Trophoblast cell (in vitro differentiated cells and primary cell): ENCODE measurements at regions not wholly inside any gene's neighbourhood (a gene's known extent, or its start where the extent isn't known, plus 50 kb on each side); places are given as distances from the start of the nearest gene placed in this dataset.

ENCODE experiments used
- DNase-seq, 2 donors: peaks; one replicate each; pipeline ENCODE4 v3.0.0-alpha.2; 2016
- H2AFZ ChIP-seq: 2 replicates; pipeline ENCODE4 v1.6.1; 2013; ENCODE audit warnings: low read length, moderate library complexity, mild to moderate bottlenecking; ENCODE audit not compliant: insufficient read depth, poor library complexity
- H2AK5ac ChIP-seq: 2 replicates; pipeline ENCODE4 v1.6.1; 2013; ENCODE audit warnings: mild to moderate bottlenecking, low read length
- H2BK120ac ChIP-seq: 2 replicates; pipeline ENCODE4 v1.6.1; 2013; ENCODE audit warnings: low read length, mild to moderate bottlenecking, moderate library complexity; ENCODE audit not compliant: insufficient read depth, poor library complexity
- H2BK12ac ChIP-seq: 2 replicates; pipeline ENCODE4 v1.6.1; 2013; ENCODE audit warnings: mild to moderate bottlenecking, low read length, moderate library complexity
- H2BK5ac ChIP-seq: 2 replicates; pipeline ENCODE4 v1.6.1; 2013; ENCODE audit warnings: low read length, low read depth, moderate library complexity, mild to moderate bottlenecking; ENCODE audit not compliant: poor library complexity
- H3K14ac ChIP-seq: 2 replicates; pipeline ENCODE4 v1.6.1; 2013; ENCODE audit warnings: mild to moderate bottlenecking, low read length
- H3K18ac ChIP-seq: 2 replicates; pipeline ENCODE4 v1.6.1; 2013; ENCODE audit warnings: mild to moderate bottlenecking, low read length
- H3K23ac ChIP-seq: 2 replicates; pipeline ENCODE4 v1.6.1; 2013; ENCODE audit warnings: low read length
- H3K27ac ChIP-seq: 2 replicates; pipeline ENCODE4 v1.5.1; 2013; ENCODE audit warnings: low read depth, mild to moderate bottlenecking, inconsistent platforms, low read length, moderate library complexity
- H3K27me3 ChIP-seq: 2 replicates; pipeline ENCODE4 v1.6.1; 2013; ENCODE audit warnings: inconsistent platforms, mild to moderate bottlenecking, low read length, moderate library complexity; ENCODE audit not compliant: insufficient read depth
- H3K36me3 ChIP-seq, 2 experiments: 1 replicate in 1 of 2; 2 replicates in 1 of 2; pipeline ENCODE4 v1.6.1; 2013; ENCODE audit warnings: low read length in 2 of 2, mild to moderate bottlenecking in 2 of 2, moderate library complexity in 1 of 2; ENCODE audit not compliant: insufficient read depth in 2 of 2, control insufficient read depth in 1 of 2
- H3K4ac ChIP-seq: 2 replicates; pipeline ENCODE4 v1.6.1; 2013; ENCODE audit warnings: low read depth, mild to moderate bottlenecking, low read length, moderate library complexity
- H3K4me1 ChIP-seq, 2 experiments: 1 replicate in 1 of 2; 2 replicates in 1 of 2; pipeline ENCODE4 v1.6.1; 2013; ENCODE audit warnings: low read length in 2 of 2, mild to moderate bottlenecking in 2 of 2, moderate library complexity in 1 of 2; ENCODE audit not compliant: insufficient read depth in 2 of 2, control insufficient read depth in 1 of 2
- H3K4me2 ChIP-seq: 2 replicates; pipeline ENCODE4 v1.6.1; 2013; ENCODE audit warnings: inconsistent platforms, mild to moderate bottlenecking, low read length, moderate library complexity
- H3K4me3 ChIP-seq: 2 replicates; pipeline ENCODE4 v1.5.1; 2013; ENCODE audit warnings: mild to moderate bottlenecking, low read depth, low read length, inconsistent platforms
- H3K79me1 ChIP-seq: one replicate; pipeline ENCODE4 v1.6.1; 2013; ENCODE audit warnings: low read length
- H3K79me2 ChIP-seq: 2 replicates; pipeline ENCODE4 v1.6.1; 2013; ENCODE audit warnings: low read length, mild to moderate bottlenecking; ENCODE audit not compliant: control insufficient read depth, insufficient read depth, poor library complexity
- H3K9ac ChIP-seq: 2 replicates; pipeline ENCODE4 v1.6.1; 2013; ENCODE audit warnings: mild to moderate bottlenecking, low read length
- H3K9me3 ChIP-seq: 2 replicates; pipeline ENCODE4 v1.6.1; 2013; ENCODE audit warnings: low read depth, mild to moderate bottlenecking, control low read depth, inconsistent platforms, low read length; ENCODE audit not compliant: insufficient read depth
- H4K12ac ChIP-seq: 2 replicates; pipeline ENCODE4 v1.6.1; 2013; ENCODE audit warnings: low read depth, mild to moderate bottlenecking, low read length, moderate library complexity
- H4K8ac ChIP-seq: 2 replicates; pipeline ENCODE4 v1.6.1; 2013; ENCODE audit warnings: low read depth, mild to moderate bottlenecking, low read length, moderate library complexity
- H4K91ac ChIP-seq: one replicate; pipeline ENCODE4 v1.6.1; 2013; ENCODE audit warnings: low read depth, mild to moderate bottlenecking, low read length, moderate library complexity
- WGBS: extraction: QIAGEN DNeasy Blood & Tissue Kit; methylation state at CpG from one replicate; pipeline ENCODE4 v1.1.7; 2013; ENCODE audit warnings: missing lambda C conversion rate; ENCODE audit not compliant: insufficient read length, insufficient coverage; ENCODE audit errors: extremely low coverage; 5-methylcytosine and 5-hydroxymethylcytosine counted together

DNA sequence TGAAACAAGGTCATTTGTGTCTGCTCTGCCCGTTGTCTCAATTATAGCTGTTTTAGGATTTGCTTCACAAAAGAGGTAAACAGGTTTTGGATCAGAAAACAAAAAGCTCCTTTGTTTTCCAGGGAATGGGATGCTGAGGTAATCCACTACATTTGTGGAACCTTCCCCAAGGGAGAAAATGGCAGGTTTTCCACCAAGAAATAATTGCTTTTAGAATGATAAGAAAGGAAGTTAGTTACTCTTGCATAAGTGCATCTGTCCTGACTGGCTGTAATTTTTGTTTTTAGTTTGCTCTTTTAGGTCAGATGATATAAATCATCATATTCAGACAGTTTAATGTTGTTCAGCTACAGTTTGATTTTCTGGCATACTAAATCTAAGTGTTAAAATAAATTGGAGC is 198.5 kb upstream of the COL8A1 start:
- WGBS: no CpG with 5 or more reads among the region's 1 CpG
- no peaks in the 10 kb centered on the region for H3K4me1 ChIP-seq
- no peaks in the 10 kb centered on the region for H3K79me1 ChIP-seq
- no peak overlapping the region for H4K12ac ChIP-seq
- no peak overlapping the region for H3K14ac ChIP-seq
- H2BK12ac ChIP-seq: no peak overlapping the region
- H3K27ac ChIP-seq: no peak overlapping the region
- no peak overlapping the region for H2AK5ac ChIP-seq
- no peaks in the 10 kb centered on the region for H3K9me3 ChIP-seq
- H3K23ac ChIP-seq: no peak overlapping the region
- no peak overlapping the region for H2AFZ ChIP-seq
- H3K4me2 ChIP-seq: no peak overlapping the region
- H3K4me3 ChIP-seq: no peak overlapping the region
- H2BK120ac ChIP-seq: no peak overlapping the region
- no peaks in the 10 kb centered on the region for H3K36me3 ChIP-seq
- H3K79me2 ChIP-seq: no peaks in the 10 kb centered on the region
- no peak overlapping the region for H3K18ac ChIP-seq
- H3K27me3 ChIP-seq: no peaks in the 10 kb centered on the region
- DNase-seq: no peak
- no peak overlapping the region for H4K8ac ChIP-seq
- H2BK5ac ChIP-seq: no peak overlapping the region
- no peak overlapping the region for H3K4ac ChIP-seq
- H3K9ac ChIP-seq: no peak overlapping the region
- H4K91ac ChIP-seq: no peak overlapping the region

DNA sequence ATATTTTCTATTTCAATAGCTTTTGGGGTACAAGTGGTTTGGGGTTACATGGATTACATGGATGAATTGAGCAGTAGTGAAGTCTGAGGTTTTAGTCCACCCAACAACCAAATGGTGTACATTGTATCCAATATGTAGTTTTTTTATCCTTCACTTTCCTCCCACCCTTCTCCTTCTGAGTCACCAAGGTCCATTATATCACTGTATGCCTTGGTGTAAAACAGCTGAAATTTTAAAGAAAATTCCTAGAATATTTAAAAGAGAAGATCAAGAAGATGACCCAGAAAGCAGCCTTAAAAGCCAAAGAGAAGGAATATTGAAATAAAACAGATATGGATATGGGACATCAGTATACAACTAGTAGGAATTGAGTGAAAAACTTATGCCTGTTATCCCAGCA is 204.2 kb upstream of the COL8A1 start:
- no peaks in the 10 kb centered on the region for H3K9me3 ChIP-seq
- no peak overlapping the region for H2AFZ ChIP-seq
- H2BK120ac ChIP-seq: no peak overlapping the region
- no peaks in the 10 kb centered on the region for H3K79me1 ChIP-seq
- no peak overlapping the region for H3K14ac ChIP-seq
- H3K4me1 ChIP-seq: no peaks in the 10 kb centered on the region
- no peaks in the 10 kb centered on the region for H3K36me3 ChIP-seq
- no peak overlapping the region for H3K4me3 ChIP-seq
- no peak overlapping the region for H3K4ac ChIP-seq
- no peak overlapping the region for H4K91ac ChIP-seq
- H4K8ac ChIP-seq: no peak overlapping the region
- no peak overlapping the region for H2BK12ac ChIP-seq
- no peak for DNase-seq
- H3K79me2 ChIP-seq: no peaks in the 10 kb centered on the region
- H3K9ac ChIP-seq: no peak overlapping the region
- no peak overlapping the region for H3K27ac ChIP-seq
- H3K4me2 ChIP-seq: no peak overlapping the region
- no peak overlapping the region for H3K23ac ChIP-seq
- H3K27me3 ChIP-seq: no peaks in the 10 kb centered on the region
- no peak overlapping the region for H2AK5ac ChIP-seq
- no peak overlapping the region for H4K12ac ChIP-seq
- no peak overlapping the region for H3K18ac ChIP-seq
- H2BK5ac ChIP-seq: no peak overlapping the region

DNA sequence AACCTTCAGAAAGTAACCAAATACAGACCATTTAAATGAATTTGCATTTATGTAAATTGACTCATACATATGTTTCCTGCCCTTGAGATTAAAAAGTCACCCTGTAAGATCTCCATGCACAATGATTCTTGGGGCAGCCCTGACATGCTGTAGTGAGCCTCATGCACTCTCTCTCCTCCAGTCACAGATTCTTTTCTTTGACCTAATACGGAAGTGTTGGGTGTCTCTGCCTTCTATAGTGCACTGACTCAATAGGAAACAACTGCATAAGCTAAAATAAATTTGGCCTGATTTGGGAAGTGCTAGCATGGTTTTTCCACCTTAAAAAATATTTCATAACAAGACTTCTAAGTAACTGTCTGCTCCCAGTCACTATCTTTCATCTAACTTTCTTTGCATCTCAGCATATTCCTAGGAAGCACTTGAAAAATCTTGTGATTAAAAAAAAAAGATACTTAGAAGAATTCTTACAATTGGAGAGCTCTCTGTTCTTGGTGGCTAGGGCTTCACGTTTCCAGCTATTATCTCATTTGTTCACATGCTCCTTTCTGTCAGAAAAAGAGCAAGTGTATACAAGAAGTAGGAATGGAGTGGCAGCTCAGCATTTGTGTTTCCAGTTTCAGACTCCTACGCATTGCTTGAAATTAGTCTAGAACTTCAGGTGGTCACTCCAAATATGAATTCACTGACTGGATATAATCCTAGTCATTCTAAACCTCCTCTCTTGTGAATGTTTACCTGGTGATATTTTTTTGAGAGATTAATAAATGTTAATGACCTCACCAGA is 207.9 kb upstream of the COL8A1 start:
- WGBS: no CpG with 5 or more reads among the region's 3 CpGs
- no peak overlapping the region for H3K18ac ChIP-seq

DNA sequence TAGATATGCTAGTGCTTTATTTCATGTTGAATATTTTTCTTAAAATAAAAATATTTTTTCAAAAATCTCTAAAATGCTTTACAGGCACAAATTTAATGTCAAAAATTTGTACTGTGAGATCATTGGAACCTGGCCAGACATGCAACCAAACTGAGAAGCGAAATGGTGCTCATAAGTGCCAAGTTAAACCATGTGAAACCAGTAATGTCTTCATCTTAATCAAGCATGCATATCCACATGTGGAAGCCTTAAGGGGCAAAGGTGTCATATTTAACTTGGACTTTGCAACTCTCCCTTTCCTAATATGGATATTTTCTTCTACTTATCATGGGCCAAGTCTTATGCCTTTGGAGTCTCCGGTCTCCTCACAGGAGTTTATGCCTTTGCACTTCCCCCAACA is 208.9 kb upstream of the COL8A1 start:
- Histone ChIP-seq H3K27me3 (no peaks in the 10 kb centered on the region), H3K79me2 (no peaks in the 10 kb centered on the region), H3K14ac (no peak overlapping the region), H4K91ac (no peak overlapping the region), H3K79me1 (no peaks in the 10 kb centered on the region), H3K4me1 (no peaks in the 10 kb centered on the region), H2AK5ac (no peak overlapping the region), H3K9ac (no peak overlapping the region), H4K8ac (no peak overlapping the region), H3K4me3 (no peak overlapping the region), H4K12ac (no peak overlapping the region), H3K27ac (no peak overlapping the region), H3K9me3 (no peaks in the 10 kb centered on the region), H3K23ac (no peak overlapping the region), H2BK5ac (no peak overlapping the region), H3K36me3 (no peaks in the 10 kb centered on the region), H3K4ac (no peak overlapping the region), H2AFZ (no peak overlapping the region), H3K18ac (no peak overlapping the region), H3K4me2 (no peak overlapping the region), H2BK120ac (no peak overlapping the region), H2BK12ac (no peak overlapping the region)
- no CpG with 5 or more reads among the region's 2 CpGs for whole genome bisulfite sequencing
- DNase-seq: no peak

More for the DNA sequence above, 207.9 kb upstream of the COL8A1 start:
- H3K23ac ChIP-seq: no peak overlapping the region
- H4K8ac ChIP-seq: no peak overlapping the region
- no peak overlapping the region for H2BK5ac ChIP-seq
- no peak overlapping the region for H3K4me3 ChIP-seq
- DNase-seq: no peak
- H3K27ac ChIP-seq: no peak overlapping the region
- no peaks in the 10 kb centered on the region for H3K79me1 ChIP-seq
- no peak overlapping the region for H4K12ac ChIP-seq
- no peak overlapping the region for H3K4me2 ChIP-seq
- no peaks in the 10 kb centered on the region for H3K4me1 ChIP-seq
- H3K14ac ChIP-seq: no peak overlapping the region
- no peak overlapping the region for H2AK5ac ChIP-seq
- H3K27me3 ChIP-seq: no peaks in the 10 kb centered on the region
- H2BK120ac ChIP-seq: no peak overlapping the region
- no peaks in the 10 kb centered on the region for H3K36me3 ChIP-seq
- H2BK12ac ChIP-seq: no peak overlapping the region
- no peak overlapping the region for H3K9ac ChIP-seq
- no peaks in the 10 kb centered on the region for H3K79me2 ChIP-seq
- H3K4ac ChIP-seq: no peak overlapping the region
- H4K91ac ChIP-seq: no peak overlapping the region
- no peaks in the 10 kb centered on the region for H3K9me3 ChIP-seq
- no peak overlapping the region for H2AFZ ChIP-seq
